ENCODE measurements at regions not wholly inside any gene's neighbourhood (a gene's known extent, or its start where the extent isn't known, plus 50 kb on each side); places are given as distances from the start of the nearest gene placed in this dataset.

GRCh38 chr15:45904019-45904418 is 269.2 kb downstream of the SQOR start (continued):
- TF ChIP-seq, protein P1, sequence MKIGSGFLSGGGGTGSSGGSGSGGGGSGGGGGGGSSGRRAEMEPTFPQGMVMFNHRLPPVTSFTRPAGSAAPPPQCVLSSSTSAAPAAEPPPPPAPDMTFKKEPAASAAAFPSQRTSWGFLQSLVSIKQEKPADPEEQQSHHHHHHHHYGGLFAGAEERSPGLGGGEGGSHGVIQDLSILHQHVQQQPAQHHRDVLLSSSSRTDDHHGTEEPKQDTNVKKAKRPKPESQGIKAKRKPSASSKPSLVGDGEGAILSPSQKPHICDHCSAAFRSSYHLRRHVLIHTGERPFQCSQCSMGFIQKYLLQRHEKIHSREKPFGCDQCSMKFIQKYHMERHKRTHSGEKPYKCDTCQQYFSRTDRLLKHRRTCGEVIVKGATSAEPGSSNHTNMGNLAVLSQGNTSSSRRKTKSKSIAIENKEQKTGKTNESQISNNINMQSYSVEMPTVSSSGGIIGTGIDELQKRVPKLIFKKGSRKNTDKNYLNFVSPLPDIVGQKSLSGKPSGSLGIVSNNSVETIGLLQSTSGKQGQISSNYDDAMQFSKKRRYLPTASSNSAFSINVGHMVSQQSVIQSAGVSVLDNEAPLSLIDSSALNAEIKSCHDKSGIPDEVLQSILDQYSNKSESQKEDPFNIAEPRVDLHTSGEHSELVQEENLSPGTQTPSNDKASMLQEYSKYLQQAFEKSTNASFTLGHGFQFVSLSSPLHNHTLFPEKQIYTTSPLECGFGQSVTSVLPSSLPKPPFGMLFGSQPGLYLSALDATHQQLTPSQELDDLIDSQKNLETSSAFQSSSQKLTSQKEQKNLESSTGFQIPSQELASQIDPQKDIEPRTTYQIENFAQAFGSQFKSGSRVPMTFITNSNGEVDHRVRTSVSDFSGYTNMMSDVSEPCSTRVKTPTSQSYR (CRISPR knock-in tag; IDR thresholded peaks at IDR 0.05) = no peak
- TF ChIP-seq TEAD4 (CRISPR knock-in tag; IDR thresholded peaks at IDR 0.05) = no peak

DNA sequence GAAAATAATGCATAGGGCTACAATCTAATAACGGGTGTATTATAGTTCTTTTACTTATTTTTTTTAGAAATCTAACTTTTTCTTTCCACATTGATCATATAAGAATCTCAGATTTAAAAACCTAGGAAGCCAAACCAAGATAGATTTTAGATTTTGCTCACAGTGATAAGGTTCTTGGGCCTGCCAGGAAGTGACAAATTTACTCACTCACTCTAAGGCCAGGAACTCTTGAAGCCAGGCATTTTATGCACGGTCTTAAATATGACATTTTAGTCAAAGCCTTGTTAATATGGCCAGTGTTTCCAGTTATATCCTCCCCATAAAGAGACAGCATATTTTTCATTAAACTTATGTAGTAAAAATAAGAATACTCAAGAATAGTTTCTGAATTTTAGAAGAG is 271.4 kb downstream of the SQOR start:
- DNase-seq (ENCODE audit: low spot score) = no peak
- no peak for TF ChIP-seq RELA (CRISPR knock-in tag; IDR thresholded peaks at IDR 0.05; ENCODE audit: borderline replicate concordance)
- no peak for TF ChIP-seq ETV6 (CRISPR knock-in tag; IDR thresholded peaks at IDR 0.05)
- Mint-ChIP-seq H3K36me3 (peaks cover 3% of the 10 kb centered on the region; the same call in 1 of the 2 replicates), H3K27me3 (ENCODE audit: low read depth) (no peaks in the 10 kb centered on the region), H3K9me3 (peaks cover 16% of the 10 kb centered on the region), H3K4me3 (no peak overlapping the region), H3K27ac (no peak overlapping the region), H3K4me1 (peaks cover 8% of the 10 kb centered on the region; the same call in 1 of the 2 replicates)
- ChIA-PET POLR2A (no interaction called here), CTCF (no interaction called here)
- no peak for ATAC-seq

- POLR2A ChIA-PET = no interaction called here
- DNase-seq (ENCODE audit: low spot score) (no peak), ATAC-seq (no peak)
- peaks cover 3% of the 10 kb centered on the region; the same call in 1 of the 2 replicates for H3K36me3 Mint-ChIP-seq
- CTCF ChIA-PET = no interaction called here
- H3K27me3 Mint-ChIP-seq (ENCODE audit: low read depth) = no peaks in the 10 kb centered on the region
- H3K27ac Mint-ChIP-seq = no peak overlapping the region
- peaks cover 8% of the 10 kb centered on the region; the same call in 1 of the 2 replicates for H3K4me1 Mint-ChIP-seq
- peaks cover 7% of the 10 kb centered on the region for H3K9me3 Mint-ChIP-seq
- no peak overlapping the region for H3K4me3 Mint-ChIP-seq
- no peak for TF ChIP-seq E2F1 (CRISPR knock-in tag; IDR thresholded peaks at IDR 0.05)
- TF ChIP-seq STAT6 (CRISPR knock-in tag; conservative IDR thresholded peaks at IDR 0.05; ENCODE audit: low read depth) = no peak
- no peak for TF ChIP-seq CBFB (CRISPR knock-in tag; IDR thresholded peaks at IDR 0.05; ENCODE audit: low read depth)
- TF ChIP-seq ARID4B (CRISPR knock-in tag; IDR thresholded peaks at IDR 0.05; ENCODE audit: borderline replicate concordance) = no peak
- no peak for TF ChIP-seq NFATC4 (CRISPR knock-in tag; IDR thresholded peaks at IDR 0.05)
- no peak for TF ChIP-seq FOXP4 (CRISPR knock-in tag; IDR thresholded peaks at IDR 0.05)
- TF ChIP-seq E2F4 (CRISPR knock-in tag; IDR thresholded peaks at IDR 0.05; ENCODE audit: borderline replicate concordance, low read depth) = no peak
- TF ChIP-seq CDX4 (CRISPR knock-in tag; IDR thresholded peaks at IDR 0.05; ENCODE audit: borderline replicate concordance) = no peak
- TF ChIP-seq ATF6 (CRISPR knock-in tag; IDR thresholded peaks at IDR 0.05) = no peak
- no peak for TF ChIP-seq ELF4 (CRISPR knock-in tag; IDR thresholded peaks at IDR 0.05; ENCODE audit: low read depth)
- no peak for TF ChIP-seq EMX1 (CRISPR knock-in tag; IDR thresholded peaks at IDR 0.05)
- no peak for TF ChIP-seq SP1 (CRISPR knock-in tag; conservative IDR thresholded peaks at IDR 0.05)
These were observed 275.8 kb downstream of the SQOR start for GRCh38 chr15:45910671-45911070.

Data from WTC11 (cell line).